Activated T-cell treated with anti-CD3 and anti-CD28 coated beads, Interleukin-2, amount 50 U/mL, for 72 hours (primary cell): ENCODE measurements at regions not wholly inside any gene's neighbourhood (a gene's known extent, or its start where the extent isn't known, plus 50 kb on each side); places are given as distances from the start of the nearest gene placed in this dataset.

Experiments
- ATAC-seq, 2 donors: fragments of 150-1000 bp; cut with Tn5 transposase; replicated peaks in 1 of 2; 2 replicates each; pipeline ENCODE4 v1.10.0; 2021; ENCODE audit warnings: moderate library complexity in 2 of 2, mild to moderate bottlenecking in 1 of 2
- DNase-seq, 2 donors: peaks; one replicate each; pipeline ENCODE4 v3.0.0; 2021 to 2022; ENCODE audit warnings: mixed read lengths in 1 of 2
- H3K27ac Mint-ChIP-seq: one replicate; pipeline ENCODE4 v1.8.0; 2022; ENCODE audit warnings: mild to moderate bottlenecking, moderate library complexity, mixed read lengths
- H3K27me3 Mint-ChIP-seq: one replicate; pipeline ENCODE4 v1.8.0; 2022; ENCODE audit warnings: low read depth, mixed read lengths
- H3K36me3 Mint-ChIP-seq, 2 donors: one replicate each; pipeline ENCODE4 v1.8.0; 2022; ENCODE audit warnings: mixed read lengths in 2 of 2, mild to moderate bottlenecking in 1 of 2; ENCODE audit not compliant: insufficient read depth in 2 of 2
- H3K4me1 Mint-ChIP-seq: one replicate; pipeline ENCODE4 v1.8.0; 2022; ENCODE audit warnings: low read depth, mixed read lengths
- H3K4me3 Mint-ChIP-seq, 2 donors: one replicate each; pipeline ENCODE4 v1.8.0; 2022; ENCODE audit warnings: mild to moderate bottlenecking in 2 of 2, mixed read lengths in 2 of 2, moderate library complexity in 2 of 2
- H3K9me3 Mint-ChIP-seq, 2 donors: one replicate each; pipeline ENCODE4 v1.8.0; 2022; ENCODE audit warnings: mixed read lengths in 2 of 2

DNA sequence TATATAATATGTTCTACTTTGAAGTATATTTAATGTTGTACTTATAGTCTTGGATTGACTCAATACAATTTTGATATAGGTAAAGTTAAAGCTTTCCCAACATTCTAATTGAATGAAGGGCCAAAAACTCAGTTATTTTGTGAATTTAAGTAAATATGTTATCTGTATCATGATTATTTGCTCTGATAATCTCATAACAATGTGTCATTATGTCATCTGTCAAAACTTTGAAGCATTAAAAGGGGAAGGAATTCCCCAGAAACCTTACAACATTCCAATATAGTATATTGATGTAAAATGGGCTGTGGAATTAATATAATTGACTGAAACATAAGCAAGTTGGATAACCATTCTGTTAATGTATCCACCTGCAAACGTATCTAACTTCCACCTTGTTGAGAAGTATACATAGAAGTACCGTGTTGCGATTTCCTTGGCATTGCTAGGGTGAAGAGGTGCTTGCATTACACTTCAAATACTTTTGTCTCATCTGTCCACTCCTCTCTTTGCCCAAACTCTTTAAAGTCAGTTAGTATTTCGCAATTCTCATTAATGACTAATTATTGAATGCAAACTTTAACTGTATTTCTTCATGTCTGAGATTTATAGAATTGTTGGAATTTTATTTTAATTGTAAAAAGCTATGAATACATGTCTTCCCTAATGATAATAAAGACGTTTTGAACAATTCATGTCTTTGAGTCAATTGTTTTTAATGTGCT is 1982.1 kb upstream of the ADGRL3 start:
- peaks cover 3 to 8% of the 10 kb centered on the region in 2 donors for H3K9me3 Mint-ChIP-seq
- H3K4me3 Mint-ChIP-seq: no peak overlapping the region
- no peak for ATAC-seq
- H3K36me3 Mint-ChIP-seq: no peaks in the 10 kb centered on the region
- H3K27ac Mint-ChIP-seq: no peak overlapping the region
- H3K4me1 Mint-ChIP-seq: no peaks in the 10 kb centered on the region
- H3K27me3 Mint-ChIP-seq: no peaks in the 10 kb centered on the region
- no peak for DNase-seq

DNA sequence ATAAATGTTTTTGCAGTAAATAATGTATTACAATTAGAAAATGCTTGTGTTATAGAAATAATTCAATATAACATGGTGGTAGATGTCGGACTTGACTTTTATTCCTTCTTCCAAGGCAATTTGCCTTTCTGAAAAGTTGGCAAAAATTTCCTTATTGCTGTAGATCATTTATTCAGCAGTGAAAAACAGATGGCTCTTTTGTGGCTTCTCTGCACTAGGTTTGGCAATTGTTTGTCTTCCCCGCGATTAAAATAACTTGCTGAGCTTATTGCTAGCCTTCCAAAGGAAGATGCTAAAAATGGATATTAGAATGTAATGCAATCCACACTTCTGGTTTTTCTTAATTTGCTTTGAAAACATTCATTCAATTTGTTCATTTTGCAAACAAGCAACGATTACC is 1977.9 kb upstream of the ADGRL3 start:
- DNase-seq: no peak
- peaks cover 2 to 13% of the 10 kb centered on the region in 2 donors for H3K9me3 Mint-ChIP-seq
- H3K4me1 Mint-ChIP-seq: no peaks in the 10 kb centered on the region
- no peak overlapping the region for H3K27ac Mint-ChIP-seq
- H3K27me3 Mint-ChIP-seq: no peaks in the 10 kb centered on the region
- H3K4me3 Mint-ChIP-seq: no peak overlapping the region
- no peak for ATAC-seq
- H3K36me3 Mint-ChIP-seq: no peaks in the 10 kb centered on the region

DNA sequence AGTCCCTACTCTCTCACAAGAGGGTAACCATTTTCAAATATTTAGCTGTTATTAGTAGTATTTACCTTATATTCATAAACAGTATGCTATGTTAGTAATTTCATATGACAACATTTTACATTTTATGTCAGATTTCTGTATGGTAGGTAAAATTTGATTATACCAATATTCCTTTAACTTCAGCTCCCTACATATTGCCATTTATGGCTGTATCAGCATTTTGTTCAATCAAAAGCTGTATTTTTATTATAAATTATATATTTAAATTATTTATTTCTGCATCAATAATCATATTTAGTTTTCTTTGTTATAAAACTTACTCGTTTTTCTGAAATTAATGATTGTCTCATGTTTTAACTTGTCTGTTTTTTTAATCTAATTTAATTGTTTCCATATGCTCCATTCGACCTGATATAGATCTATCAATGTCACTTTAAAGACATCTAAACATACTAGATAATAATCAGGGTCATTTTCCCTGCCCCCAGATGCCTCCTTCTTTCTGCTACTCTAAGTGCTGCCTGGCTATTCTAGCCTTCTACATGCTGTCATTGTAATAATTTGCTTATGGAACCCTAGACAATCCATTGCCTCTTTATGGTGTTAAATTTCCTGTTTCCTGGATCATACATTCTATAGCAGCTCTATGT is 1976.7 kb upstream of the ADGRL3 start:
- Mint-ChIP-seq H3K36me3 (no peaks in the 10 kb centered on the region), H3K4me3 (no peak overlapping the region), H3K4me1 (no peaks in the 10 kb centered on the region), H3K27me3 (no peaks in the 10 kb centered on the region), H3K9me3 (peaks cover 2 to 13% of the 10 kb centered on the region in 2 donors), H3K27ac (no peak overlapping the region)
- DNase-seq: no peak
- ATAC-seq: no peak

GRCh38 chr4:59238212-59238611 is 1961.9 kb upstream of the ADGRL3 start:
- no peaks in the 10 kb centered on the region for H3K4me1 Mint-ChIP-seq
- H3K9me3 Mint-ChIP-seq: peaks cover 19 to 24% of the 10 kb centered on the region in 2 donors
- H3K27ac Mint-ChIP-seq: no peak overlapping the region
- ATAC-seq (no peak), DNase-seq (no peak)
- no peak overlapping the region for H3K4me3 Mint-ChIP-seq
- no peaks in the 10 kb centered on the region for H3K27me3 Mint-ChIP-seq
- peaks cover 0 to 4% of the 10 kb centered on the region in 2 donors for H3K36me3 Mint-ChIP-seq

DNA sequence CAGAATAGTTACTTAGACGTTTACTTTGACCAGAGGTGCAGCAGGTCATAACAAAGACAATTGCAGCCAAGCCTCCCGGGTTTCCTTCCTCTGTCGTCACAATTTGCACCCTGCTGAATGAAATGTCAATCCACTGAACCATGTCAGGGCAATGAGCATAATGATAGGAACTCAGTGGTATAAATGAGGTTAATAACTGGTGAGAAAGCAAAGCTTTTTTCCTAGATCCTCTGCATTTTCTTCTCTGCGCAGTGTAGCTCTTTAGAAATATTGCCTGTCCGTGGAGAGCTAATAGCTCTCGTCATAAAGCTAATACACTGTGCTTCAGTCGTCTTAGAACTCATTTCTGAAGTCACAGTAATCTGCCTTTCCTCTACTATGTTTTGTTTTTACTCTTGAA is 1960.1 kb upstream of the ADGRL3 start:
- H3K9me3 Mint-ChIP-seq: peaks cover 19 to 20% of the 10 kb centered on the region in 2 donors
- ATAC-seq (no peak), DNase-seq (no peak)
- no peaks in the 10 kb centered on the region for H3K4me1 Mint-ChIP-seq
- peaks cover 0 to 3% of the 10 kb centered on the region in 2 donors for H3K36me3 Mint-ChIP-seq
- no peak overlapping the region for H3K4me3 Mint-ChIP-seq
- no peaks in the 10 kb centered on the region for H3K27me3 Mint-ChIP-seq
- no peak overlapping the region for H3K27ac Mint-ChIP-seq

GRCh38 chr4:59243038-59243437 is 1957.1 kb upstream of the ADGRL3 start:
- Mint-ChIP-seq H3K27ac (no peak overlapping the region), H3K4me3 (no peak overlapping the region), H3K9me3 (peaks cover 12 to 16% of the 10 kb centered on the region in 2 donors), H3K27me3 (no peaks in the 10 kb centered on the region), H3K36me3 (peaks cover 0 to 3% of the 10 kb centered on the region in 2 donors), H3K4me1 (no peaks in the 10 kb centered on the region)
- ATAC-seq (no peak), DNase-seq (no peak)

- peaks cover 5 to 6% of the 10 kb centered on the region in 2 donors for H3K9me3 Mint-ChIP-seq
- no peaks in the 10 kb centered on the region for H3K4me1 Mint-ChIP-seq
- peaks cover 0 to 3% of the 10 kb centered on the region in 2 donors for H3K36me3 Mint-ChIP-seq
- DNase-seq: no peak
- H3K27ac Mint-ChIP-seq: no peak overlapping the region
- no peaks in the 10 kb centered on the region for H3K27me3 Mint-ChIP-seq
- no peak for ATAC-seq
- H3K4me3 Mint-ChIP-seq: no peak overlapping the region
Observed at GRCh38 chr4:59247032-59247431, 1953.1 kb upstream of the ADGRL3 start.

DNA sequence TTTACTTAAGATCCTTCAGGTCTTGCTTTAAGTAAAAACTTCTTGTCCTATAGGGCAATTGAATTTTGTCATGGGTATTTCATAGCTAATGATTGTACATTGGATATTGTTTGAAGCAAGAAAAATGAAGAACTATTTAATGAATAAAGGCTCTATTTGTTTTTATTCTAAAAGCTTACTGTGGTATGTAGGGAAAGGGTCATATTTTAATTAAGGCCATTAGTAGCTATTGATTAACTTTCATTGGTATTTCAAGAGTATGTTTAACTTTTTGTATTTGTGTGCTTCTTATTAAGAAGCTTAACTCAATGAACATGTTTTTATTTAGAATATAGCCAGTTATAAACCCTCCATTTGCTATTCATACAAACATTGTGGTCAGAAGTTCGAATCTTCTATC is 1951.8 kb upstream of the ADGRL3 start:
- Mint-ChIP-seq H3K4me3 (no peak overlapping the region), H3K27ac (no peak overlapping the region), H3K9me3 (peaks cover 0 to 1% of the 10 kb centered on the region in 2 donors), H3K4me1 (no peaks in the 10 kb centered on the region), H3K27me3 (no peaks in the 10 kb centered on the region), H3K36me3 (peaks cover 0 to under 1% of the 10 kb centered on the region in 2 donors)
- DNase-seq (no peak), ATAC-seq (no peak)

GRCh38 chr4:59249110-59249509 is 1951.0 kb upstream of the ADGRL3 start:
- Mint-ChIP-seq H3K9me3 (no peaks in the 10 kb centered on the region), H3K4me1 (no peaks in the 10 kb centered on the region), H3K36me3 (no peaks in the 10 kb centered on the region), H3K27me3 (no peaks in the 10 kb centered on the region), H3K27ac (no peak overlapping the region), H3K4me3 (no peak overlapping the region)
- ATAC-seq (no peak), DNase-seq (no peak)

DNA sequence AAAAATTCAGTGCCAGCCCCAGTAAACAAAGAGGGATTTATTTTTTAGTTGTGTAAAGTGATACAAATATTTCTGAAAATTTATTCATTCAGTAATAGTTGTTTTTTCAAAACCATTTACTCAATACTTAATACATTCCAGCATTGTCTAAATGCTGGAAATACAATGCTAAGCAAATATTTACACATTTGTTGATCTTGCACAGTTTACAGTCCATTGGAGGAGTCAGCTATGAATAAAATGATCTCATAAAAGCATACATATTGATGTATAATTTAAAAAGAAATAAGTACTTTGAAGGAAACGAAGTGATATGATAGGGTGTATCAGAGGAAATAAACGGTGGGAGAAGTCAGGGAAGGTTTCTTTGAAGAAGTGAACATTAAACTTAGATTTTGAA is 1942.1 kb upstream of the ADGRL3 start:
- Mint-ChIP-seq H3K9me3 (peaks cover 4 to 5% of the 10 kb centered on the region in 2 donors), H3K36me3 (peaks cover 0 to 2% of the 10 kb centered on the region in 2 donors), H3K27ac (no peak overlapping the region), H3K4me1 (no peaks in the 10 kb centered on the region), H3K27me3 (no peaks in the 10 kb centered on the region), H3K4me3 (no peak overlapping the region)
- ATAC-seq (no peak), DNase-seq (no peak)

GRCh38 chr4:59307609-59308008 is 1892.5 kb upstream of the ADGRL3 start:
- no peak for ATAC-seq
- Mint-ChIP-seq H3K27ac (no peak overlapping the region), H3K27me3 (no peaks in the 10 kb centered on the region), H3K4me1 (no peaks in the 10 kb centered on the region), H3K36me3 (no peaks in the 10 kb centered on the region), H3K9me3 (peaks cover 2 to 5% of the 10 kb centered on the region in 2 donors), H3K4me3 (no peak overlapping the region)
- no peak for DNase-seq

DNA sequence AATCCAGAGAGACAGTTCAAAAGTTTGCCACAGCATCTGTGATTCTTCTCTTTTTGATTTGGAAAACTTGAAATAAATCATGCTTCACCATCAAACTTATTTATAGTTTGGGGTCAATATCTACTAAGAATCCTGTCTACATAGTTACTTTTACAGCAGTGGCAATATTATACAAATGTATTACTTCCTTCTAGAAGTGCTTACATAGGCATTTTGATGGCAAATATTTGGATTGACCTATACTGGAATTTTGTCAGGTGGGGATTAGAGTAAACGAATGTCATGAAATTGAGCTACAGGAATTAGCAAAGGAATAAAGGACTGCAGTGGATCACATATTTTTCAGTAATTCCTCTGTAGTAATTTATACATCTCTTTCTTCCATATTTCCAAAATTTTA is 1885.5 kb upstream of the ADGRL3 start:
- no peak overlapping the region for H3K4me3 Mint-ChIP-seq
- DNase-seq: no peak
- peaks cover 2 to 6% of the 10 kb centered on the region in 2 donors for H3K9me3 Mint-ChIP-seq
- no peaks in the 10 kb centered on the region for H3K4me1 Mint-ChIP-seq
- no peak overlapping the region for H3K27ac Mint-ChIP-seq
- no peaks in the 10 kb centered on the region for H3K36me3 Mint-ChIP-seq
- no peak for ATAC-seq
- no peaks in the 10 kb centered on the region for H3K27me3 Mint-ChIP-seq

GRCh38 chr4:59339631-59340030 is 1860.5 kb upstream of the ADGRL3 start:
- Mint-ChIP-seq H3K9me3 (peaks cover 2 to 10% of the 10 kb centered on the region in 2 donors), H3K4me3 (no peak overlapping the region), H3K27ac (no peak overlapping the region), H3K36me3 (no peaks in the 10 kb centered on the region), H3K4me1 (no peaks in the 10 kb centered on the region), H3K27me3 (no peaks in the 10 kb centered on the region)
- no peak for DNase-seq
- no peak for ATAC-seq

DNA sequence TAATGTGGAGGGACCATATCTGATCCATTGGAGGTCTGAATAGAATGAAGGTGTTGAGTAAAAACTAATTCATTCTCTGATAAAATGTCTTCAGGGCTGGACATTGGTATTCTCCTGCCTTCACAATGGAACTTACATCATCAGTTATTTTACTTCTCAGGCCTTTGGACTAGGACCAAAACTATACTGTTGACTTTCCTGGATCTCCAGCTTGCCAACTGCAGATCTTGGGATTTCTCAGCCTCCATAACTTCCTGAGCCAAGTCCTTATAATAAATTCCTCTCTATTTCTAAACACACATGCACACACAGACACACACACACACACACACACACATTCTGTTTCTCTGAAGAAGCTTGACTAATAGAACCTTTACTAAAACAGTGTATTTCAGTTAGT is 1858.6 kb upstream of the ADGRL3 start:
- no peaks in the 10 kb centered on the region for H3K27me3 Mint-ChIP-seq
- H3K9me3 Mint-ChIP-seq: peaks cover 2 to 10% of the 10 kb centered on the region in 2 donors
- H3K36me3 Mint-ChIP-seq: no peaks in the 10 kb centered on the region
- no peaks in the 10 kb centered on the region for H3K4me1 Mint-ChIP-seq
- ATAC-seq (no peak), DNase-seq (no peak)
- no peak overlapping the region for H3K27ac Mint-ChIP-seq
- H3K4me3 Mint-ChIP-seq: no peak overlapping the region
